ENCODE measurements at regions not wholly inside any gene's neighbourhood (a gene's known extent, or its start where the extent isn't known, plus 50 kb on each side); places are given as distances from the start of the nearest gene placed in this dataset.

DNA sequence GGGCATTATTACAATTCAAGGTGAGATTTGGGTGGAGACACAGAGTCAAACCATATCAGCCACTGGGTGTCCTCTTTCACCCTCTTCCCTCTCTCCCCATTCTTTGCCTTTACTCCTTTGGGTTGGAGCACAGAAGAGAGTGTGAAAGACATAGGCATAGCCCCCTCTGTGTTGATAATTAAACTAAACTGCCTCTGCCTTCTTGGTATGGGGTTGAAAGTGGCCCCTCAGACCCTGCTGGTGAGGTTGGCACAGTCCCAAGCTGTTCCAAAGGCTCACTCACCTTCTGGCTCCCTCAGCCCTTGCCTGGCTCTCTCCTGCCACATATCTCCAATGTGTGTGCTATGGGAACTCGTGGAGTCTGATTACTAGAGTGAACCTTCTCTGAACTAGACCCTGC, 210.6 kb upstream of the RXFP2 start:
- TF ChIP-seq, protein P1, sequence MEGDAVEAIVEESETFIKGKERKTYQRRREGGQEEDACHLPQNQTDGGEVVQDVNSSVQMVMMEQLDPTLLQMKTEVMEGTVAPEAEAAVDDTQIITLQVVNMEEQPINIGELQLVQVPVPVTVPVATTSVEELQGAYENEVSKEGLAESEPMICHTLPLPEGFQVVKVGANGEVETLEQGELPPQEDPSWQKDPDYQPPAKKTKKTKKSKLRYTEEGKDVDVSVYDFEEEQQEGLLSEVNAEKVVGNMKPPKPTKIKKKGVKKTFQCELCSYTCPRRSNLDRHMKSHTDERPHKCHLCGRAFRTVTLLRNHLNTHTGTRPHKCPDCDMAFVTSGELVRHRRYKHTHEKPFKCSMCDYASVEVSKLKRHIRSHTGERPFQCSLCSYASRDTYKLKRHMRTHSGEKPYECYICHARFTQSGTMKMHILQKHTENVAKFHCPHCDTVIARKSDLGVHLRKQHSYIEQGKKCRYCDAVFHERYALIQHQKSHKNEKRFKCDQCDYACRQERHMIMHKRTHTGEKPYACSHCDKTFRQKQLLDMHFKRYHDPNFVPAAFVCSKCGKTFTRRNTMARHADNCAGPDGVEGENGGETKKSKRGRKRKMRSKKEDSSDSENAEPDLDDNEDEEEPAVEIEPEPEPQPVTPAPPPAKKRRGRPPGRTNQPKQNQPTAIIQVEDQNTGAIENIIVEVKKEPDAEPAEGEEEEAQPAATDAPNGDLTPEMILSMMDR (IDR thresholded peaks at IDR 0.05) = no peak
- TF ChIP-seq ZFX (IDR thresholded peaks at IDR 0.05; ENCODE audit: borderline replicate concordance) = no peak
- H3K27ac ChIP-seq = no peak overlapping the region

DNA sequence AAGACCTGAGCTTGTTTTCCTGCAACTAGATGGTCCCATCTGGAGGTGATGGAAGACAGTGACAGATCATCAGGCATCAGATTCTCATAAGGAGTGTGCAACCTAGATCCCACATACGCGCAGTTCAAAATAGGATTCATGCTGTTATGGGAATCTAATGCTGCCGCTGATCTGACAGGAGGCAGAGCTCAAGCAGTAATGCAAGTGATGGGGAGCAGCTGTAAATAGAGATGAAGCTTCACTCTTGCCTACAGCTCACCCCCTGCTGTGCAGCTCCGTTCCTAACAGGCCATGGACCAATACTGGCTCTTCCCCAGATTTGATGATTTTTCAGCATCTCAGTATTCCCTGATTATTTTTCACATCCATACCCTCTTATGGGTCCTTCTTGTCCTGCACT, 208.4 kb upstream of the RXFP2 start:
- H3K27ac ChIP-seq = no peak overlapping the region
- TF ChIP-seq, protein P1 (IDR thresholded peaks at IDR 0.05) = no peak
- TF ChIP-seq ZFX (IDR thresholded peaks at IDR 0.05; ENCODE audit: borderline replicate concordance) = no peak

DNA sequence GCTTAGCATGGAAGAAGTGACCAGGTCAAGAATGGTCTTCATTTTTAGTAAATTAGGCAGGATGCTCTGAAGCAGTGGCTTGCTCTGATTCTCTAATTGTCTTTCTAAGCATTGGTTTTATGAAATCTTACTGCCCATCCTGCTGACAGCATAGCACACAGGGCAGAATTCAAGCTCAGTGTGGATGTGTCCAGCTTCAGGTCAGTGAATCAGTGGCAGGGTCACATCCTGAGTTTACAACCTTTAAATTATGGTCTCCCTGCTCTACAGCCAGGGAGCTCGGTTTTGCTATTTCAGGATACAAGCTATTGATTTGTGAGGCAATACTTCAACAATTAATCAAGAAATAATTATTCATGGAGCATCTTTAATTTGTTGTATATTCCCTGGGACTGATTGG, 202.3 kb upstream of the RXFP2 start:
- TF ChIP-seq, protein P1 (IDR thresholded peaks at IDR 0.05) = no peak
- TF ChIP-seq ZFX (IDR thresholded peaks at IDR 0.05; ENCODE audit: borderline replicate concordance) = no peak
- no peak overlapping the region for H3K27ac ChIP-seq

DNA sequence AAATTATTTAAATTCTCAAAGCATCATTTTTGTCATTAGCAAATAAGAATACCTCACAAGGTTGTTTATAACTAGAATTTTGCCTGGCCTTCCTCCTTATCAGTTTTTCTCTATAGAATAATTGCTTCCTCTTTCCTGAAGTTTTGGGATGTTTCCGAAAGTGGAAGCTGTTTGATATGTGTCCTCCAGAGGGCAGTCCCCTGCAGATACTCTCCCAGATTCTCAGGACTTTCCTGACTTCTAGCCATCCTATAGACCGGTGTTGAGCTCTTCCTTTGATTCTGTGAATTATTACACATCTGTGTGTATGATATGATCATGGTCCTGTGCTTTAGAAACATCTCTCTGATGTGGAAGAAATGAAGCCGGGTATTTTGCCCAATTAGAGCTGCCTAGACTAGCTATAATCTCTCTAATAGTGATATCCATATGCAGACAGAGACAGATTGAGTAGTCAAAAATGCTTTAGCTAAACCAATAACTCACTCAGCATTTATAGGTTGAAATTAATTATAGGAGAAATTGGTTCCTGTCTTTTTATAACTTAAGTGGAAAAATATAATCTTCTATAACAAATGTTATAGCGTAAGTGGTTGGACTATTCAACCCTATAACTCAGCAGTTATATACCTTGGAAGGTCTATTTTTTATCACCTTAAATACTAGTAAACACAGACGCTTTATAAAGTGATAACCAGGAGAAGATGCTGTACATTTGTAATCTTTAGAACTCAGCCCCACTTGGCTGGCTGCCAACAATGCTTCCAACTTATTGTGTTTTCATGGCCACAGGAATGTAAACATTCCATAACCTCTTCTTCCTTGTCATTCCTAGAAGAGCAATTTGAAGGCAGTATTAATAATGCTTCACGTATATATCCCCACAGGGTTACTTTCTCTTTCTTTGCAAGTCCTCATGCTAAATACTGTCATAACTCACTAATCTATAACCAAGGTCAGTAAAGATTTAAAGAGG, 201.0 kb upstream of the RXFP2 start:
- H3K27ac ChIP-seq = no peak overlapping the region
- TF ChIP-seq, protein P1 (IDR thresholded peaks at IDR 0.05) = peak; percentile 76
- no peak for TF ChIP-seq ZFX (IDR thresholded peaks at IDR 0.05; ENCODE audit: borderline replicate concordance)

DNA sequence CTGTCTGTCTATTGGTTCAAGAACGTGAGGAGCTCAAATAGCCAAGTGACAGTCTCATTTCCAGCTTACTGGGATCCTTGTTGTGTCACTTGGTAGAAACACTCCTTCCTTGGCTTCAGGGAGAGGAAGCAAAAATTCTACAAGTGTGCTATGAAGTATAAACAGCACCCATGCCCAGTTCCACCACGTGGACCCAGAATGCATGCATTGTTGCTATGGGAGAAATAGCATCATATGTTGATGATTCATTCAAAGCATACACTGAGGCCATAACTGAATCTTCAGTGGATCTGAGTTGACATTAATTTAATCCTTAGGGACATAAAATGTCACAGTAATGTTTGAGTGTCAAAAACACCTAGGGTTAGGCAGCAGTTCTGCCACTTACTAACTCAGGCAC, 199.0 kb upstream of the RXFP2 start:
- no peak overlapping the region for H3K27ac ChIP-seq
- TF ChIP-seq, protein P1 (IDR thresholded peaks at IDR 0.05) = no peak
- TF ChIP-seq ZFX (IDR thresholded peaks at IDR 0.05; ENCODE audit: borderline replicate concordance) = no peak

DNA sequence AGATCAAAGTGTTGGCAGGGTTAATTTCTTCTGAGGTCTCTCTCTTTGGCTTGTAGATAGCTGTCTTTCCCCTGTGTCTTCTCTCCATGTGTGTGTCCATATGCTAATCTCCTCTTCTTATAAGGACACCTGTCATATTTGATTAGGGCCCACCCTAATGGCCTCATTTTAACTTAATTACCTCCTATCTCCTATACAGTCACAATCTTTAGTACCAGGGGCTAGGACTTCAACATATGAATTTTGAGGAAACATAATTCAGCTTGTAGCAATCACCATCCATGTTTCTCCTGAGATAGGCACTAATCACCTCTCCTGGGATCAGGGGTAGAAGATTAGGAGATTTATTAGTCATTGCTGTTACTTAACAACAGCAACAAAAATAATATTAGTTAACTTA, 196.1 kb upstream of the RXFP2 start:
- TF ChIP-seq, protein P1 (IDR thresholded peaks at IDR 0.05) = no peak
- TF ChIP-seq ZFX (IDR thresholded peaks at IDR 0.05; ENCODE audit: borderline replicate concordance) = no peak
- no peak overlapping the region for H3K27ac ChIP-seq

DNA sequence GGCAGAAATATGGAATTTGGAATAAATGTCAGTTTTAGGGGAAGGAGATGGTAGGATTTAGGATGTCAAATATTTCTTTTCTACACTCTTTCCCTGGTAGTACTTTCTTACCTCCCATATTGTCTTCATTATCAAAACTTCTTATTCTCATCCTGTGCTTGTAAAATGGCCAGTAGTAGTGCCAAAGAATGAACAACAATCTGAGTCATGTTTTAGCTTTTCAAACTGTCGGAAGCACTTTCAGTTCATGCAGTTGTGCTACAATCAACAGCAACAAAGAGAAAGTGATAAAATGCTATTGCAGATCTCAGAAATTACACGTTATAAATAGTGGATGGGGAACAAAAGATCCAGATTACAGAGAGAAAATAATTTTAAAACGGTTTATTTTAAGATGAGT, 193.7 kb upstream of the RXFP2 start:
- TF ChIP-seq, protein P1 (IDR thresholded peaks at IDR 0.05) = no peak
- no peak for TF ChIP-seq ZFX (IDR thresholded peaks at IDR 0.05; ENCODE audit: borderline replicate concordance)
- H3K27ac ChIP-seq = no peak overlapping the region

Measured in 22Rv1 (cell line).